H1 (cell line): ENCODE measurements at regions not wholly inside any gene's neighbourhood (a gene's known extent, or its start where the extent isn't known, plus 50 kb on each side); places are given as distances from the start of the nearest gene placed in this dataset.

Source experiments
- CTCF ChIA-PET: fragments of 300-600 bp; sonication (Branson Sonifier 250); formaldehyde crosslinking; loops from one replicate; lab custom pipeline; 2021; ENCODE audit not compliant: partially characterized antibody; lab: Charles Lee
- POLR2A ChIA-PET: fragments of 300-600 bp; sonication (Branson Sonifier 250); formaldehyde crosslinking; loops from one replicate; lab custom pipeline; 2021; ENCODE audit warnings: inconsistent platforms; ENCODE audit not compliant: partially characterized antibody; lab: Charles Lee
- DNase-seq, 2 experiments: peaks; one replicate each; pipeline versions ENCODE4 v3.0.0 to v3.0.0-alpha.2; 2010 to 2022; ENCODE audit warnings: low spot score in 2 of 2, low read depth in 1 of 2, mixed read lengths in 1 of 2
- FAIRE-seq: peaks from 2 replicates; lab custom pipeline; 2011; peaks lifted over from hg19 to GRCh38; lab: Jason Lieb, UNC
- H2AFZ ChIP-seq: 2 replicates; pipeline ENCODE4 v1.8.1; 2012; ENCODE audit warnings: low read length, inconsistent platforms
- H2AK5ac ChIP-seq: 2 replicates; pipeline ENCODE4 v1.6.1; 2013; ENCODE audit warnings: low read depth, low read length
- H2BK120ac ChIP-seq: replicated peaks from 2 replicates; pipeline ENCODE3; 2013; ENCODE audit warnings: low read depth, low read length, inconsistent platforms
- H2BK12ac ChIP-seq: 2 replicates; pipeline ENCODE4 v1.6.1; 2013; ENCODE audit warnings: low read depth, low read length
- H2BK15ac ChIP-seq: 2 replicates; pipeline ENCODE4 v1.6.1; 2013; ENCODE audit warnings: low read length
- H2BK20ac ChIP-seq: 2 replicates; pipeline ENCODE4 v1.6.1; 2013; ENCODE audit warnings: low read length
- H2BK5ac ChIP-seq: 2 replicates; pipeline ENCODE4 v1.6.1; 2013; ENCODE audit warnings: low read depth, low read length
- H3K14ac ChIP-seq: 2 replicates; pipeline ENCODE4 v1.6.1; 2013; ENCODE audit warnings: inconsistent platforms; ENCODE audit not compliant: insufficient read length
- H3K18ac ChIP-seq: 2 replicates; pipeline ENCODE4 v1.6.1; 2013; ENCODE audit warnings: low read length; ENCODE audit errors: extremely low read depth
- H3K23ac ChIP-seq: 2 replicates; pipeline ENCODE4 v1.6.1; 2013; ENCODE audit warnings: inconsistent platforms; ENCODE audit not compliant: insufficient read length
- H3K23me2 ChIP-seq: 2 replicates; pipeline ENCODE4 v1.6.1; 2013; ENCODE audit warnings: low read depth, low read length
- H3K27ac ChIP-seq: 2 replicates; pipeline ENCODE4 v1.6.1; 2011; ENCODE audit warnings: low read depth, low read length, inconsistent platforms
- H3K27me3 ChIP-seq, 4 experiments: replicated peaks in 1 of 4; 1 replicate in 1 of 4; 2 replicates in 3 of 4; pipeline versions ENCODE4 v1.6.1 to v1.8.1; 2011 to 2013; ENCODE audit warnings: low read length in 3 of 4, mild to moderate bottlenecking in 3 of 4, inconsistent platforms in 2 of 4, mixed read lengths in 2 of 4, moderate library complexity in 1 of 4; ENCODE audit not compliant: control insufficient read depth in 3 of 4, insufficient read depth in 3 of 4; ENCODE audit errors: extremely low read depth in 1 of 4
- H3K36me3 ChIP-seq, 4 experiments: 2 replicates each; pipeline versions ENCODE4 v1.6.1 to v1.8.1; 2011 to 2013; ENCODE audit warnings: mild to moderate bottlenecking in 4 of 4, low read length in 3 of 4, moderate library complexity in 2 of 4, control low read depth in 1 of 4, inconsistent platforms in 1 of 4; ENCODE audit not compliant: insufficient read depth in 4 of 4, control insufficient read depth in 2 of 4
- H3K4ac ChIP-seq: replicated peaks from 2 replicates; pipeline ENCODE3; 2013; ENCODE audit warnings: low read length, low read depth, mixed read lengths, inconsistent platforms; ENCODE audit not compliant: insufficient read length
- H3K4me1 ChIP-seq, 4 experiments: replicated peaks in 1 of 4; 1 replicate in 1 of 4; 2 replicates in 3 of 4; pipeline versions ENCODE4 v1.6.1 to v1.8.1; 2011 to 2013; ENCODE audit warnings: low read length in 3 of 4, inconsistent platforms in 2 of 4, mixed read lengths in 1 of 4; ENCODE audit not compliant: insufficient read depth in 4 of 4, control insufficient read depth in 3 of 4
- H3K4me2 ChIP-seq, 2 experiments: 2 replicates each; pipeline versions ENCODE4 v1.6.1 to v1.8.1; 2011 to 2013; ENCODE audit warnings: low read depth in 2 of 2, low read length in 2 of 2, control low read depth in 1 of 2, inconsistent platforms in 1 of 2, mild to moderate bottlenecking in 1 of 2; ENCODE audit not compliant: insufficient read depth in 1 of 2
- H3K4me3 ChIP-seq, 4 experiments: fragments of 200-600, 300-600 bp in 1 of 4; sonication (generic), shearing (Covaris generic), sonication (Bioruptor Twin) in 1 of 4; 2 replicates each; pipeline versions ENCODE4 v1.5.1 to v1.8.1; 2011 to 2016; ENCODE audit warnings: low read length in 4 of 4, low read depth in 3 of 4, control low read depth in 2 of 4, inconsistent platforms in 2 of 4, mild to moderate bottlenecking in 2 of 4, mixed read lengths in 1 of 4, moderate library complexity in 1 of 4; ENCODE audit not compliant: insufficient read depth in 2 of 4; ENCODE audit errors: extremely low read depth in 1 of 4
- H3K56ac ChIP-seq: replicated peaks from 2 replicates; pipeline ENCODE3; 2013; ENCODE audit warnings: low read depth, mild to moderate bottlenecking, mixed read lengths, low read length, inconsistent platforms; ENCODE audit not compliant: insufficient read length
- H3K79me1 ChIP-seq: 2 replicates; pipeline ENCODE4 v1.6.1; 2013; ENCODE audit warnings: low read depth, low read length, control low read depth
- H3K79me2 ChIP-seq, 2 experiments: 2 replicates each; pipeline versions ENCODE4 v1.6.1 to v1.8.1; 2012 to 2013; ENCODE audit warnings: low read length in 2 of 2, mild to moderate bottlenecking in 2 of 2, inconsistent platforms in 1 of 2; ENCODE audit not compliant: insufficient read depth in 2 of 2, control insufficient read depth in 1 of 2
- H3K9ac ChIP-seq, 4 experiments: replicated peaks in 1 of 4; 1 replicate in 1 of 4; 2 replicates in 3 of 4; pipeline versions ENCODE4 v1.6.1 to v1.8.1; 2011 to 2013; ENCODE audit warnings: low read depth in 3 of 4, low read length in 3 of 4, control low read depth in 2 of 4, mild to moderate bottlenecking in 2 of 4, moderate library complexity in 2 of 4, inconsistent platforms in 1 of 4; ENCODE audit errors: extremely low read depth in 1 of 4
- H3K9me3 ChIP-seq, 2 experiments: 2 replicates each; pipeline versions ENCODE4 v1.6.1 to v1.8.1; 2012 to 2013; ENCODE audit warnings: mild to moderate bottlenecking in 2 of 2, moderate library complexity in 2 of 2, control low read depth in 1 of 2, inconsistent platforms in 1 of 2, low read depth in 1 of 2, low read length in 1 of 2, mixed read lengths in 1 of 2; ENCODE audit not compliant: insufficient read depth in 2 of 2
- H4K20me1 ChIP-seq, 2 experiments: replicated peaks in 1 of 2; 2 replicates each; pipeline versions ENCODE3 to v1.8.1; 2011 to 2013; ENCODE audit warnings: inconsistent platforms in 2 of 2, low read length in 2 of 2, mild to moderate bottlenecking in 1 of 2; ENCODE audit not compliant: insufficient read depth in 2 of 2, control insufficient read depth in 1 of 2
- H4K5ac ChIP-seq: 2 replicates; pipeline ENCODE4 v1.6.1; 2013; ENCODE audit warnings: low read length, low read depth, mixed read lengths, inconsistent platforms; ENCODE audit not compliant: insufficient read length
- H4K8ac ChIP-seq: 2 replicates; pipeline ENCODE4 v1.8.0; 2013; ENCODE audit warnings: mild to moderate bottlenecking, moderate library complexity, low read length, inconsistent platforms; ENCODE audit not compliant: insufficient read depth; ENCODE audit errors: extremely low read depth
- H4K91ac ChIP-seq: replicated peaks from 2 replicates; pipeline ENCODE3; 2013; ENCODE audit warnings: low read length, mixed read lengths, inconsistent platforms; ENCODE audit not compliant: insufficient read length
- ASH2L ChIP-seq: fragments of 200-600, 300-600 bp; sonication (generic); IDR thresholded peaks from one replicate; pipeline ENCODE4 v1.7.1; 2017; ENCODE audit warnings: low read length
- BCL11A ChIP-seq, 2 experiments: IDR thresholded peaks; one replicate each; pipeline ENCODE4 v1.6.1; 2011; ENCODE audit warnings: low read depth in 2 of 2, low read length in 2 of 2, mild to moderate bottlenecking in 2 of 2
- CEBPB ChIP-seq: IDR thresholded peaks from 2 replicates; pipeline ENCODE4 v1.6.1; 2012; ENCODE audit warnings: low read depth, low read length
- EZH2 ChIP-seq: fragments of 200-600 bp; sonication (generic); IDR thresholded peaks from 2 replicates; pipeline ENCODE4 v1.7.1; 2012; ENCODE audit warnings: low read depth, mild to moderate bottlenecking, moderate library complexity, low read length, inconsistent platforms; ENCODE audit not compliant: severe bottlenecking
- KDM1A ChIP-seq: fragments of 200-600, 300-600 bp; sonication (generic); IDR thresholded peaks from 2 replicates; pipeline ENCODE4 v1.7.1; 2016; ENCODE audit warnings: mild to moderate bottlenecking, low read length, borderline replicate concordance
- KDM5A ChIP-seq: fragments of 200-600 bp; IDR thresholded peaks from 2 replicates; pipeline ENCODE4 v1.7.1; 2012; ENCODE audit warnings: mild to moderate bottlenecking, low read length, inconsistent platforms, mixed read lengths
- NRF1 ChIP-seq: IDR thresholded peaks from 2 replicates; pipeline ENCODE4 v1.6.1; 2011; ENCODE audit warnings: mild to moderate bottlenecking, low read depth, low read length, improper control_type of control experiment
- RAD21 ChIP-seq, 2 experiments: IDR thresholded peaks in 1 of 2; conservative IDR thresholded peaks in 1 of 2; 2 replicates each; pipeline ENCODE4 v1.6.1; 2011; ENCODE audit warnings: low read depth in 2 of 2, low read length in 2 of 2, improper control_type of control experiment in 1 of 2, inconsistent platforms in 1 of 2, mild to moderate bottlenecking in 1 of 2, moderate library complexity in 1 of 2
- SAP30 ChIP-seq: fragments of 300-600 bp; sonication (generic); IDR thresholded peaks from 2 replicates; pipeline ENCODE4 v1.7.1; 2012; ENCODE audit warnings: low read length, moderate library complexity, mild to moderate bottlenecking, inconsistent platforms; ENCODE audit not compliant: insufficient read depth, insufficient replicate concordance
- SIRT6 ChIP-seq: IDR thresholded peaks from one replicate; pipeline ENCODE4 v1.7.1; 2012; ENCODE audit warnings: low read length, inconsistent platforms
- SP4 ChIP-seq: IDR thresholded peaks from 2 replicates; pipeline ENCODE4 v1.6.1; 2012; ENCODE audit warnings: low read length, inconsistent platforms
- WGBS, 2 experiments: shearing (Covaris generic) in 1 of 2; methylation state at CpG; one replicate each; pipeline versions ENCODE4 v1.1.6 to v1.1.7; 2013 to 2015; ENCODE audit warnings: low lambda C conversion rate in 2 of 2, mixed read lengths in 2 of 2, inconsistent platforms in 1 of 2, low coverage in 1 of 2, missing lambda C conversion rate in 1 of 2; ENCODE audit not compliant: insufficient replicate concordance in 2 of 2, insufficient coverage in 1 of 2, insufficient read length in 1 of 2; ENCODE audit errors: extremely low coverage in 1 of 2, missing lambda C conversion rate in 1 of 2; 5-methylcytosine and 5-hydroxymethylcytosine counted together

GRCh38 chr2:107132070-107132469 is 246.1 kb upstream of the ST6GAL2 start:
- Histone ChIP-seq H4K5ac (no peak overlapping the region), H3K9ac (no peak overlapping the region)
- 93% methylated on average over 11 of the region's 11 CpGs; no CpG with 5 or more reads in 1 of the 2 experiments for WGBS, 2 experiments
- TF ChIP-seq NRF1 = no peak
- no peak for TF ChIP-seq KDM1A
- TF ChIP-seq SP4 = no peak
- TF ChIP-seq RAD21 (IDR thresholded peaks at IDR 0.05 in 1 of 2, conservative IDR thresholded peaks at IDR 0.05 in 1 of 2; ENCODE audit: low read depth in 2 of 2, low read length in 2 of 2) = no peak
- TF ChIP-seq KDM5A = no peak
- TF ChIP-seq ASH2L = no peak
- no peak for TF ChIP-seq SIRT6
- no peak for TF ChIP-seq EZH2
- TF ChIP-seq SAP30 = no peak
- no peak for TF ChIP-seq BCL11A (IDR thresholded peaks at IDR 0.05; ENCODE audit: low read depth in 2 of 2, low read length in 2 of 2)
- no peak for TF ChIP-seq CEBPB
- TF ChIP-seq, all 59 proteins: peak for 0
- Histone ChIP-seq H4K91ac (no peak overlapping the region), H4K8ac (no peak overlapping the region), H3K14ac (no peak overlapping the region), H3K27me3 (no peaks in the 10 kb centered on the region), H3K23ac (no peak overlapping the region), H3K23me2 (peaks cover 5% of the 10 kb centered on the region; the same call in 1 of the 2 replicates), H3K9me3 (no peaks in the 10 kb centered on the region), H2BK20ac (no peak overlapping the region), H3K4me2 (no peak overlapping the region), H2BK5ac (no peak overlapping the region), H4K20me1 (peaks cover 0 to 4% of the 10 kb centered on the region in 2 experiments), H2BK12ac (no peak overlapping the region), H2BK120ac (no peak overlapping the region), H3K4me1 (no peaks in the 10 kb centered on the region), H2BK15ac (no peak overlapping the region), H3K18ac (no peak overlapping the region), H3K36me3 (no peaks in the 10 kb centered on the region), H3K79me2 (no peaks in the 10 kb centered on the region), H3K79me1 (no peaks in the 10 kb centered on the region), H2AFZ (no peak overlapping the region), H3K4me3 (no peak overlapping the region), H3K56ac (no peak overlapping the region), H3K4ac (no peak overlapping the region), H3K27ac (no peak overlapping the region), H2AK5ac (no peak overlapping the region)
- FAIRE-seq (no peak), DNase-seq (no peak)
- ChIA-PET POLR2A (no interaction called here), CTCF (interaction anchor here (0.8 kb wide), 1 partner anchor 91 kb away, joined by 3 read pairs; no protein-coding TSS in a partner anchor)
